Right lobe of liver (tissue), 4 donors: ENCODE measurements at regions not wholly inside any gene's neighbourhood (a gene's known extent, or its start where the extent isn't known, plus 50 kb on each side); places are given as distances from the start of the nearest gene placed in this dataset.

Experiments
- POLR2A ChIP-seq: fragments of 450-650 bp; IDR thresholded peaks from one replicate; pipeline ENCODE4 v1.6.1; 2017; ENCODE audit warnings: antibody characterized with exemption, mild to moderate bottlenecking
- TF ChIP-seq, protein P1 (sequence below), 4 donors: fragments of 200-600 bp in 3 of 4; fragments of 450-650 bp in 1 of 4; IDR thresholded peaks; one replicate each; pipeline versions ENCODE4 v1.5.1 to v1.8.0; 2016 to 2022; ENCODE audit warnings: antibody characterized with exemption in 4 of 4, mild to moderate bottlenecking in 2 of 4
- donor health status: DM: no; HTN: no; CAD: no.
- donor health status: DM: no; HTN: no; CAD: no.
- donor health status: DM: no; HTN: yes; CAD: no.

DNA sequence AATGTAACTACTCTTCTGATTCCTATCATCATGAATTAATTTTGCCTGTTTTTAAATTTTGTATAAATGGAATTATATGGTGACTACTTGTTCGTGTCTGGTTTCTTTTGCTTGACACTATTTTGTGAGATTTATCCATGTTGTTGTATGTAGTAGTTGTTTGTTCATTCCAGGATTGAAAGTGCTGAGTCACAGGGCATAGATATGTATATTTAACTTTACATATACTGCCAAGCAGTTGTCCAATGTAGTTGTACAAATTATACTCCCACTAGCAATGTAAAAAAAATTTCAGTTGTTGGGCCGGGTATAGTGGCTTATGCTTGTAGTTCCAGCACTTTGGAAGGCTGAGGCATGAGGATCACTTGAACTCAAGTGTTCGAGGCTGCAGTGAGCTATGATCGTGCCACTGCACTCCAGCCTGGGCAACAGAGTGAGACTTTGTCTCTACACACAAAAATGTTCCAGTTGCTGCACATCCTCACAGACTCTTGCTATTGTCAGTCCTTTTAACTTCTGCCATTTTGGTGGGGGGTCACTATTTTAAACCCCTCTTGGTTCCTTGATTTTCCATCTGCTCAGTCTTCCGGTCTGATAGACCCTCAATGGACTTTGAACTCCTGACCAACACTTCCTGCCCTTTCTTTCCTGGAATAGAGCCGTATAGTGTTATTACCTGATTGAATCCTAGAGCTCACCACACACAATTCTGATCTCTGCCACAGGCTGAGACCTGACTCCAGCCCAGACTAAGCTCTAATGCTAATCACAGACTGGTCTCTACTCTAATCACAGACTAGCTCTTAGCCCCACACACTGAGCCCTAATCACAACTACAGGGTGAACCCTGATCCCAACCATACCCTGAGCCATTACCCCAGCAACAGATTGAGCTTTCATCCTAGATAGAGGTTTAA, 69.3 kb upstream of the MELK start:
- TF ChIP-seq, protein P1, sequence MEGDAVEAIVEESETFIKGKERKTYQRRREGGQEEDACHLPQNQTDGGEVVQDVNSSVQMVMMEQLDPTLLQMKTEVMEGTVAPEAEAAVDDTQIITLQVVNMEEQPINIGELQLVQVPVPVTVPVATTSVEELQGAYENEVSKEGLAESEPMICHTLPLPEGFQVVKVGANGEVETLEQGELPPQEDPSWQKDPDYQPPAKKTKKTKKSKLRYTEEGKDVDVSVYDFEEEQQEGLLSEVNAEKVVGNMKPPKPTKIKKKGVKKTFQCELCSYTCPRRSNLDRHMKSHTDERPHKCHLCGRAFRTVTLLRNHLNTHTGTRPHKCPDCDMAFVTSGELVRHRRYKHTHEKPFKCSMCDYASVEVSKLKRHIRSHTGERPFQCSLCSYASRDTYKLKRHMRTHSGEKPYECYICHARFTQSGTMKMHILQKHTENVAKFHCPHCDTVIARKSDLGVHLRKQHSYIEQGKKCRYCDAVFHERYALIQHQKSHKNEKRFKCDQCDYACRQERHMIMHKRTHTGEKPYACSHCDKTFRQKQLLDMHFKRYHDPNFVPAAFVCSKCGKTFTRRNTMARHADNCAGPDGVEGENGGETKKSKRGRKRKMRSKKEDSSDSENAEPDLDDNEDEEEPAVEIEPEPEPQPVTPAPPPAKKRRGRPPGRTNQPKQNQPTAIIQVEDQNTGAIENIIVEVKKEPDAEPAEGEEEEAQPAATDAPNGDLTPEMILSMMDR (IDR thresholded peaks at IDR 0.05) = no peak
- TF ChIP-seq POLR2A = no peak
